ENCODE measurements at regions not wholly inside any gene's neighbourhood (a gene's known extent, or its start where the extent isn't known, plus 50 kb on each side); places are given as distances from the start of the nearest gene placed in this dataset.

DNA sequence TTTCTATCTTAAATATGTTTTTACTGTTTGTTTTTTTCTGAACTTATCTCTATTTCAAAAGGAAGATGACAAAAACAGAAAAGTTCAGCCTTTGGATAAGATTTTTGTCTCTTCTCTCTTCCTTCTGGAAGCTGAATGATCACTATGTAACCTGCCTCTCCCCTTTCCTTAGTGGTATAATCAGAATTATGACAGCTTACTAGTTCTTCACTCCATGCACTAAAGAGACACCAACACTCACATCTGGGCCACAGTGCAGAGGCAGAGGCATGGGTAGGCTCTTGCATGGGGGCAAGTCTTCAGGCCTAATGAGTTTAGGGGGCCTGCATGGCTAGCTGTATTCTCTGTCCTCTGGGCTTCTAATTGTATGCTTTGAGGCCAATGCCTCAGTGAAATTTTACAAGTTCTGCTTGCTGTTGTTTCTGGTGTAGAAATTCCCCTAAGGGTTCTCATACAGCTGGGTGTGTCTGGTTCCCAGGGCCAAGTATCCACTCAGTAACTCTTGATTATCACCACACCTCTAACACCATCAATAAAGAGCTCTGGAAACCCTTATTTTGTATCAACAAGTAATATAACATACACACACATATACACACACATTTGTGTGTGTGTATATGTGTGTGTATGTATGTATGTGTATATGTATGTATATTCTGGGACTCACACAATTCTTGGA lies 96.8 kb upstream of the POM121L12 start:
- DNase-seq (no peak), ATAC-seq (peak; percentile 95)
- no peaks in the 10 kb centered on the region for H3K4me1 ChIP-seq (ENCODE audit: low read depth)
- H3K9me3 ChIP-seq = no peaks in the 10 kb centered on the region
- no peaks in the 10 kb centered on the region for H3K36me3 ChIP-seq (ENCODE audit: low read depth)
- intact Hi-C loops (cut with DNase I, micrococcal nuclease) = no loop called here
- H3K4me3 ChIP-seq = no peak overlapping the region
- TF ChIP-seq, protein P1, sequence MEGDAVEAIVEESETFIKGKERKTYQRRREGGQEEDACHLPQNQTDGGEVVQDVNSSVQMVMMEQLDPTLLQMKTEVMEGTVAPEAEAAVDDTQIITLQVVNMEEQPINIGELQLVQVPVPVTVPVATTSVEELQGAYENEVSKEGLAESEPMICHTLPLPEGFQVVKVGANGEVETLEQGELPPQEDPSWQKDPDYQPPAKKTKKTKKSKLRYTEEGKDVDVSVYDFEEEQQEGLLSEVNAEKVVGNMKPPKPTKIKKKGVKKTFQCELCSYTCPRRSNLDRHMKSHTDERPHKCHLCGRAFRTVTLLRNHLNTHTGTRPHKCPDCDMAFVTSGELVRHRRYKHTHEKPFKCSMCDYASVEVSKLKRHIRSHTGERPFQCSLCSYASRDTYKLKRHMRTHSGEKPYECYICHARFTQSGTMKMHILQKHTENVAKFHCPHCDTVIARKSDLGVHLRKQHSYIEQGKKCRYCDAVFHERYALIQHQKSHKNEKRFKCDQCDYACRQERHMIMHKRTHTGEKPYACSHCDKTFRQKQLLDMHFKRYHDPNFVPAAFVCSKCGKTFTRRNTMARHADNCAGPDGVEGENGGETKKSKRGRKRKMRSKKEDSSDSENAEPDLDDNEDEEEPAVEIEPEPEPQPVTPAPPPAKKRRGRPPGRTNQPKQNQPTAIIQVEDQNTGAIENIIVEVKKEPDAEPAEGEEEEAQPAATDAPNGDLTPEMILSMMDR (IDR thresholded peaks at IDR 0.05) = no peak

DNA sequence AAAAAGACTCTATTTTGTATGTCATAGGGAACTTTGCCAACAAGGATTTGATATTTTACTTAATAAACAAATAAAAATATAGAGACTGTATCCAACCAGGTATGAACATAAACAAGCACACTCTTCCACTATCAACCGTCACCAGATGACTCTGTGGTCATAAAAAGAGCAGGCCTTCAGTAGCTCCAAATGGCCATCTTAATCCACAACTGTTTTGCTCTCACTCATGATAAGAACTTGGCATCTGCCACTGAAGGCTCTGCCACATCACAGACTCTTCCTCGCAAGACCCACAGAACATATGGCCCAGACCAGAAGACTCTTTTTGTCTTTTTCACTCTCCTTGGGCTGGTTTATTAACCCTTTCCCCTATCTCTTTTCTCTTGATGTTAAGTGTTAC lies 98.7 kb upstream of the POM121L12 start:
- DNase-seq (no peak), ATAC-seq (peak; percentile 38)
- H3K9me3 ChIP-seq = no peaks in the 10 kb centered on the region
- no peak overlapping the region for H3K4me3 ChIP-seq
- TF ChIP-seq, protein P1 (IDR thresholded peaks at IDR 0.05) = no peak
- no peaks in the 10 kb centered on the region for H3K4me1 ChIP-seq (ENCODE audit: low read depth)
- H3K36me3 ChIP-seq (ENCODE audit: low read depth) = no peaks in the 10 kb centered on the region
- intact Hi-C loops (cut with DNase I, micrococcal nuclease) = no loop called here

DNA sequence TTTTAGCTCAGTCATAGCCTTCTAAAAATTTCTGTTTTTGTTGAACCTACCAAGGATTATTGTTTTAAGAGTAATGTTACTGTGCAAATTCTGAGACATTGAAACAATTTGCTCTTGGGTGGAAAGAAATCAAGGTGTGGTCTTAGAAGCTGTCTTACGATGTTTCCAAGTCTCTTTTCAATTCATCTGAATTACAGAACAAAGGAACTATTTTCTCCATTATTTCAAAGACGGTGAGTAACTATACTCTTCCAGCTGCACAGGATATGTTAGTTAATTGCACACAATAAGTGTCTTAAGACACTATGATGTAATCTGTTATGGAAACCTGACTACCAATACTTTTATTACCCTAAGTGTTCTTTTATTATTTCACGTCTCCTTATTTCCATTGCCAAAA lies 106.8 kb upstream of the POM121L12 start:
- ATAC-seq (no peak), DNase-seq (no peak)
- no peaks in the 10 kb centered on the region for H3K9me3 ChIP-seq
- TF ChIP-seq, protein P1 (IDR thresholded peaks at IDR 0.05) = no peak
- no peaks in the 10 kb centered on the region for H3K36me3 ChIP-seq (ENCODE audit: low read depth)
- intact Hi-C loops (cut with DNase I, micrococcal nuclease) = no loop called here
- no peak overlapping the region for H3K4me3 ChIP-seq
- no peaks in the 10 kb centered on the region for H3K4me1 ChIP-seq (ENCODE audit: low read depth)

DNA sequence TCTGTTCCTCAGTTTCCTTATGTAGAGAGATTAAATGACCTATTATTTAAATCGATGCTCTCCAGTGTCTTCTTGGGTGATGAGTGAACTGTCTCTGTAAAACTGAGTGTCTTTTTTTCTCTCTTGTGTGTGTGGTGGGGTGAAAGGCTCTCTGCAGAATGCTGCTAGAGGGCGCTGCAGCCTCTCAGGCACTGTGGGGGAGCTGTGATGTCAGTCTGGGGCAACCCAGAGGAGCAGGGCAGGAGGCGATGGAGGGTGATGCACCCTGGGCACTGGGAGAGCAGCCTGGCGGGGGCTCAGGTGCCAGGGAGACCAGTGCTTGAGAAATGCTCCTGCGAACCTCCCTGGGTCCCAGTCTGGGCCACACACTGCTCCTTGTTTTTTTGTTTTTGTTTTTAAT lies 110.1 kb upstream of the POM121L12 start:
- no peaks in the 10 kb centered on the region for H3K36me3 ChIP-seq (ENCODE audit: low read depth)
- no peak for DNase-seq
- no peak for ATAC-seq
- no peaks in the 10 kb centered on the region for H3K4me1 ChIP-seq (ENCODE audit: low read depth)
- H3K9me3 ChIP-seq = no peaks in the 10 kb centered on the region
- TF ChIP-seq, protein P1 (IDR thresholded peaks at IDR 0.05) = no peak
- intact Hi-C loops (cut with DNase I, micrococcal nuclease) = no loop called here
- no peak overlapping the region for H3K4me3 ChIP-seq

DNA sequence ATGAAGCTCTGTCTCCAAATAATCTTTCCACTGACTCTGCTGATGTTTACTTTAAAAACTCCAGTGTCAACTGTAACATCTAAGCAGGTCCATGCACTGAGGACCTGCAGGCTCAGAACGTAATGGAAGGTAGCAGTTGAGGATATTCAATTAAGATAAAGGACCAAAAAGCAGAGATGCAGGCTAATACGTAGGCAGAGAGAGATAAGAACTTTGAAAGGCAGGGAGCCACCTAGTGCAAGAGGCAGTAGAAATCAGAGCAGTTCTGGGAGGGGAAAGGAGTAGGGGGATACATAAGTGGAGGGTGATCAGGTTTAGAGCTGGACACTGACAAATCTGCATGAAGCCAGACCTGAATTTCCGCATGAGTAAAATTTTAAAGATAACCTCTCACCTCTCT lies 114.5 kb upstream of the POM121L12 start:
- Histone ChIP-seq H3K36me3 (ENCODE audit: low read depth) (no peaks in the 10 kb centered on the region), H3K9me3 (no peaks in the 10 kb centered on the region), H3K4me3 (no peak overlapping the region), H3K4me1 (ENCODE audit: low read depth) (no peaks in the 10 kb centered on the region)
- no peak for DNase-seq
- intact Hi-C loops (cut with DNase I, micrococcal nuclease) = no loop called here
- ATAC-seq = no peak
- TF ChIP-seq, protein P1 (IDR thresholded peaks at IDR 0.05) = no peak
